ENCODE measurements at regions not wholly inside any gene's neighbourhood (a gene's known extent, or its start where the extent isn't known, plus 50 kb on each side); places are given as distances from the start of the nearest gene placed in this dataset.

- no peak for TF ChIP-seq CTCF (IDR thresholded peaks at IDR 0.05; ENCODE audit: low read length)
- TF ChIP-seq EZH2 (optimal IDR thresholded peaks at IDR 0.05; ENCODE audit: low read depth, low read length), result no peak
Observed at GRCh38 chr5:118728191-118728590, 260.2 kb downstream of the DTWD2 start.
